WERI-Rb-1 (cell line): ENCODE measurements at regions not wholly inside any gene's neighbourhood (a gene's known extent, or its start where the extent isn't known, plus 50 kb on each side); places are given as distances from the start of the nearest gene placed in this dataset.

Experiments
- DNase-seq: peaks from one replicate; pipeline ENCODE4 v3.0.0-alpha.2; 2020
- H3K27ac ChIP-seq: fragments of 250-450 bp; sonication (Bioruptor Pico); 2 replicates; pipeline ENCODE4 v1.5.1; 2020; ENCODE audit warnings: mild to moderate bottlenecking, moderate library complexity
- H3K27me3 ChIP-seq: fragments of 250-450 bp; sonication (Bioruptor Pico); 2 replicates; pipeline ENCODE4 v1.5.1; 2021; ENCODE audit warnings: mild to moderate bottlenecking, low read depth, moderate library complexity; ENCODE audit not compliant: insufficient read depth, severe bottlenecking
- H3K36me3 ChIP-seq: fragments of 250-450 bp; sonication (Bioruptor Pico); 2 replicates; pipeline ENCODE4 v1.5.1; 2020; ENCODE audit warnings: mild to moderate bottlenecking, moderate library complexity
- H3K4me3 ChIP-seq: 2 replicates; pipeline ENCODE4 v1.5.1; 2011; ENCODE audit warnings: low read depth, mild to moderate bottlenecking, control low read depth, low read length
- H3K9me3 ChIP-seq: fragments of 250-450 bp; sonication (Bioruptor Pico); 2 replicates; pipeline ENCODE4 v1.5.1; 2021; ENCODE audit warnings: mild to moderate bottlenecking, moderate library complexity; ENCODE audit not compliant: severe bottlenecking
- TF ChIP-seq, protein P1 (sequence below): IDR thresholded peaks from 2 replicates; pipeline ENCODE4 v1.5.1; 2011; ENCODE audit warnings: low read depth, mild to moderate bottlenecking, control low read depth, inconsistent platforms, low read length

DNA sequence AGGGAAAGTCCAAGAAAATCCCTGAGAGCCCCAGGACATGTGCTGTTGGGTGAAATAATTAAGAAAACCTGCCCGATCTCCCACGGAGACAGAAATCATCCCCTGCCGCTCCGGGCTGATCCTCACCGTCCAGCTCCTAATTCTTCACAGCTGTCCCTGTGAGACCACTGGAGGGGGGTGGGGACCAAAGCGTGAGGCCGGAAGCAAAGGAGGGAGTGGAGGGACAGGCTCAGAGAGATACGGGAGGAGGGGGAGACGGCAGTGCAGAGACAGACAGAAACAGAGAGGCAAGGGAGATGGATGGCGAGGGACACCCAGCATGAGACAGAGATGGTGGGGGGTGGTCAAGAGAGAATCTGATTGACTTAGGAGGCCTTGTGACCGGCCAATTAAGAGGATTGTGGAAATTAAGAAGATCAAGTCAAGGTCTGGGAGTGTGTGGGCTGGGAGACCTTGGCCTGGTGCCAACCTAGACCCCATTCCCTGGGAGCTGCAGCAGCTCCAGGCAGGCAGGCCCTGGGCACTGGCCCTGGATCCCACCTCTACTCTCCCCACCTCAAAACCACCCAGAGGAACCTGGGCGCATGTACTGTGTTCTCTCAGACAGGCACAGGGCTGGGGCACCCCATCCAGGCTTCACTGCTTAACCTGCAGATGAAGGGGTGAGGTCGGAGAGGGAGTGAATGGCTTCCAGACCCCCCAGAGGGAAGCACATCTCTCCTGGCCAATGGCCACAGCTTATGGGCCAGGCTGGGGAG lies 113.2 kb upstream of the ALDH1A3 start:
- peak overlapping the region; percentile 34 for H3K4me3 ChIP-seq
- H3K27ac ChIP-seq, result peak overlapping the region; percentile 54
- no peaks in the 10 kb centered on the region for H3K27me3 ChIP-seq
- H3K36me3 ChIP-seq, result no peaks in the 10 kb centered on the region
- H3K9me3 ChIP-seq, result no peaks in the 10 kb centered on the region
- DNase-seq, result peak; percentile 87
- TF ChIP-seq, protein P1, sequence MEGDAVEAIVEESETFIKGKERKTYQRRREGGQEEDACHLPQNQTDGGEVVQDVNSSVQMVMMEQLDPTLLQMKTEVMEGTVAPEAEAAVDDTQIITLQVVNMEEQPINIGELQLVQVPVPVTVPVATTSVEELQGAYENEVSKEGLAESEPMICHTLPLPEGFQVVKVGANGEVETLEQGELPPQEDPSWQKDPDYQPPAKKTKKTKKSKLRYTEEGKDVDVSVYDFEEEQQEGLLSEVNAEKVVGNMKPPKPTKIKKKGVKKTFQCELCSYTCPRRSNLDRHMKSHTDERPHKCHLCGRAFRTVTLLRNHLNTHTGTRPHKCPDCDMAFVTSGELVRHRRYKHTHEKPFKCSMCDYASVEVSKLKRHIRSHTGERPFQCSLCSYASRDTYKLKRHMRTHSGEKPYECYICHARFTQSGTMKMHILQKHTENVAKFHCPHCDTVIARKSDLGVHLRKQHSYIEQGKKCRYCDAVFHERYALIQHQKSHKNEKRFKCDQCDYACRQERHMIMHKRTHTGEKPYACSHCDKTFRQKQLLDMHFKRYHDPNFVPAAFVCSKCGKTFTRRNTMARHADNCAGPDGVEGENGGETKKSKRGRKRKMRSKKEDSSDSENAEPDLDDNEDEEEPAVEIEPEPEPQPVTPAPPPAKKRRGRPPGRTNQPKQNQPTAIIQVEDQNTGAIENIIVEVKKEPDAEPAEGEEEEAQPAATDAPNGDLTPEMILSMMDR, result no peak

GRCh38 chr15:100767001-100767825 lies 112.4 kb upstream of the ALDH1A3 start:
- Histone ChIP-seq H3K9me3 (no peaks in the 10 kb centered on the region), H3K36me3 (no peaks in the 10 kb centered on the region), H3K4me3 (no peak overlapping the region), H3K27ac (no peak overlapping the region; the same call in 1 of the 2 replicates), H3K27me3 (no peaks in the 10 kb centered on the region)
- no peak for DNase-seq
- TF ChIP-seq, protein P1, result no peak

DNA sequence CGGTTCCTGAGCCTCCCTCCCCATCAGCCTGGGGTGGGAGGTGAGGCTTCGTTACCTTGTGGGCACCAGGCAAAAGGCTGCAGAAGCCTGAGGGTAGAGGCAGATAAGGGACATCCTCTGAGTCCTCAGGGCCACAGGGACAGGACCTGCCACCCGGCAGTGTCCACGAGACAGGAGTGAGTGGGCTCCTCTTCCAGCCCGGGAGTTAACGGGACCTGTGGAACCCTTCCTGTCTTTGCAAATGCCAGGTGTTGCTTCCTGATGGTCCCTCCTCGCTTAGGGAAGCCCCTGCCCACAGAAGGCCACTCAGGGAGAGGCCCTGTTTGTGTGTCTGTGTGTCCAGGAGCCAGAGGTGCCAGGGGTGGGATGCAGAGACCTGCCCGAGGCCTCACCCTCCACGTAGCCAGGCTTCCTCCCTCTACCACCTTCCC lies 111.1 kb upstream of the ALDH1A3 start:
- Histone ChIP-seq H3K36me3 (no peaks in the 10 kb centered on the region), H3K4me3 (no peak overlapping the region), H3K9me3 (no peaks in the 10 kb centered on the region), H3K27ac (no peak overlapping the region), H3K27me3 (no peaks in the 10 kb centered on the region)
- no peak for DNase-seq
- TF ChIP-seq, protein P1, result no peak

GRCh38 chr15:100769043-100769974 lies 110.3 kb upstream of the ALDH1A3 start:
- H3K9me3 ChIP-seq, result no peaks in the 10 kb centered on the region
- DNase-seq, result no peak
- H3K27me3 ChIP-seq, result no peaks in the 10 kb centered on the region
- no peak overlapping the region for H3K4me3 ChIP-seq
- H3K36me3 ChIP-seq, result no peaks in the 10 kb centered on the region
- H3K27ac ChIP-seq, result no peak overlapping the region
- TF ChIP-seq, protein P1, result no peak

DNA sequence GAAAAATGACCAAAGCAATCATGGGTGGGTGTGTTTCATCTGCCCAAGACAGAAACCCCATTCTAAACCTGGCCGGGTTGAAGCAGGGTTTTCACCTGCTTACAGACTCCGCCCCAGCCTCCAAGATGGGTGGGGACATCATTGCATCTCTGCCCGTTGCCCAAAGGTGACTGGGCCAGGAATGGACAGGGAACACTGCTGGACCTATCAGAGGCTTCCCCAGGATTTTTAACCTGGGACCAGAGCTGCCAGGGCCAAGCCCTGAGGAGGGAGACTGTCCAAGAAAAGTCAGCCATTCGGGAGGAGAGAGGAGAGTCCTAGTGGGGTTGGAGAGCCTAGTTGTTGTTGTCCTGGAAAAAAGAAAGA lies 109.7 kb upstream of the ALDH1A3 start:
- TF ChIP-seq, protein P1, result no peak
- H3K4me3 ChIP-seq, result no peak overlapping the region
- H3K27ac ChIP-seq, result no peak overlapping the region
- H3K9me3 ChIP-seq, result no peaks in the 10 kb centered on the region
- H3K27me3 ChIP-seq, result no peaks in the 10 kb centered on the region
- DNase-seq, result no peak
- H3K36me3 ChIP-seq, result no peaks in the 10 kb centered on the region
